ENCODE measurements at regions not wholly inside any gene's neighbourhood (a gene's known extent, or its start where the extent isn't known, plus 50 kb on each side); places are given as distances from the start of the nearest gene placed in this dataset.

GRCh38 chr2:144215207-144215606, 304.7 kb downstream of the ZEB2 start:
- no peak for DNase-seq (ENCODE audit: low read depth)

GRCh38 chr2:144213797-144214196, 306.1 kb downstream of the ZEB2 start:
- DNase-seq (ENCODE audit: low read depth) = no peak

- DNase-seq (ENCODE audit: low read depth) = peak; percentile 6
These were observed 308.1 kb downstream of the ZEB2 start for GRCh38 chr2:144211826-144212225.

GRCh38 chr2:144211065-144211464, 308.9 kb downstream of the ZEB2 start:
- no peak for DNase-seq (ENCODE audit: low read depth)

GRCh38 chr2:144210076-144210475, 309.8 kb downstream of the ZEB2 start:
- DNase-seq (ENCODE audit: low read depth) = no peak

- no peak for DNase-seq (ENCODE audit: low read depth)
These were observed 311.0 kb downstream of the ZEB2 start for GRCh38 chr2:144208924-144209323.

- DNase-seq (ENCODE audit: low read depth) = no peak
These were observed 313.9 kb downstream of the ZEB2 start for GRCh38 chr2:144206019-144206418.

GRCh38 chr2:144201868-144202468, 318.0 kb downstream of the ZEB2 start:
- DNase-seq (ENCODE audit: low read depth) = peak; percentile 31

- DNase-seq (ENCODE audit: low read depth) = no peak
These were observed 318.8 kb downstream of the ZEB2 start for GRCh38 chr2:144201126-144201525.

- DNase-seq (ENCODE audit: low read depth) = peak; percentile 69
These were observed 321.8 kb downstream of the ZEB2 start for GRCh38 chr2:144198116-144198515.

GRCh38 chr2:144194326-144195071, 325.4 kb downstream of the ZEB2 start:
- DNase-seq (ENCODE audit: low read depth) = no peak

- no peak for DNase-seq (ENCODE audit: low read depth)
These were observed 328.9 kb downstream of the ZEB2 start for GRCh38 chr2:144190908-144191605.

- DNase-seq (ENCODE audit: low read depth) = peak; percentile 78
These were observed 336.2 kb downstream of the ZEB2 start for GRCh38 chr2:144183727-144184126.

GRCh38 chr2:144181001-144181400, 338.9 kb downstream of the ZEB2 start:
- peak; percentile 35 for DNase-seq (ENCODE audit: low read depth)

GRCh38 chr2:144180131-144180530, 339.8 kb downstream of the ZEB2 start:
- no peak for DNase-seq (ENCODE audit: low read depth)

- peak; percentile 18 for DNase-seq (ENCODE audit: low read depth)
These were observed 349.7 kb downstream of the ZEB2 start for GRCh38 chr2:144170179-144170578.

- DNase-seq (ENCODE audit: low read depth) = no peak
These were observed 353.2 kb downstream of the ZEB2 start for GRCh38 chr2:144166743-144167142.

- no peak for DNase-seq (ENCODE audit: low read depth)
These were observed 354.2 kb downstream of the ZEB2 start for GRCh38 chr2:144165599-144166250.

GRCh38 chr2:144163592-144163991, 356.3 kb downstream of the ZEB2 start:
- DNase-seq (ENCODE audit: low read depth) = no peak

GRCh38 chr2:144162652-144163051, 357.3 kb downstream of the ZEB2 start:
- DNase-seq (ENCODE audit: low read depth) = peak; percentile 22

GRCh38 chr2:144161061-144161460, 358.9 kb downstream of the ZEB2 start:
- DNase-seq (ENCODE audit: low read depth) = no peak

GRCh38 chr2:144159240-144159639, 360.7 kb downstream of the ZEB2 start:
- DNase-seq (ENCODE audit: low read depth) = no peak

GRCh38 chr2:144158096-144158495, 361.8 kb downstream of the ZEB2 start:
- DNase-seq (ENCODE audit: low read depth) = no peak

All from amniotic epithelial cell (primary cell).